ENCODE measurements at regions not wholly inside any gene's neighbourhood (a gene's known extent, or its start where the extent isn't known, plus 50 kb on each side); places are given as distances from the start of the nearest gene placed in this dataset.

GRCh38 chr2:36262581-36262980, 93.0 kb upstream of the CRIM1 start:
- no peak for DNase-seq (ENCODE audit: low spot score)
- TF ChIP-seq TAF1 (conservative IDR thresholded peaks at IDR 0.05) (no peak), RAD21 (IDR thresholded peaks at IDR 0.05) (no peak), JUND (IDR thresholded peaks at IDR 0.05) (no peak), RXRA (IDR thresholded peaks at IDR 0.05) (no peak), ZBTB33 (IDR thresholded peaks at IDR 0.05) (no peak), GABPA (IDR thresholded peaks at IDR 0.05 in 1 of 2, conservative IDR thresholded peaks at IDR 0.05 in 1 of 2) (no peak), FOXA1 (IDR thresholded peaks at IDR 0.05) (no peak), FOXA2 (IDR thresholded peaks at IDR 0.05) (no peak), YY1 (IDR thresholded peaks at IDR 0.05) (no peak), SP1 (IDR thresholded peaks at IDR 0.05) (no peak), CTCF (IDR thresholded peaks at IDR 0.05; ENCODE audit: low read depth, low read length, missing input control) (no peak), MAX (IDR thresholded peaks at IDR 0.05) (no peak), HNF4A (conservative IDR thresholded peaks at IDR 0.05) (no peak), EGR1 (IDR thresholded peaks at IDR 0.05; ENCODE audit: low read depth in 2 of 2) (no peak), ATF3 (IDR thresholded peaks at IDR 0.05) (no peak), HNF4G (IDR thresholded peaks at IDR 0.05) (no peak), REST (IDR thresholded peaks at IDR 0.05) (no peak), NR2F2 (IDR thresholded peaks at IDR 0.05) (no peak)
- Histone ChIP-seq H3K4me3 (ENCODE audit: low read depth in 1 of 3, low read length in 3 of 3) (no peak overlapping the region), H3K36me3 (ENCODE audit: control insufficient read depth in 4 of 4, insufficient read depth in 3 of 4, low read depth in 1 of 4, low read length in 3 of 4) (no peaks in the 10 kb centered on the region), H3K27me3 (ENCODE audit: control insufficient read depth in 4 of 4, insufficient read depth in 4 of 4, low read length in 3 of 4) (no peaks in the 10 kb centered on the region), H3K9me3 (ENCODE audit: control insufficient read depth in 4 of 4, low read length in 3 of 4) (no peaks in the 10 kb centered on the region), H3K27ac (ENCODE audit: low read depth in 1 of 2, low read length in 2 of 2) (no peak overlapping the region), H3K4me1 (ENCODE audit: control insufficient read depth in 4 of 4, insufficient read depth in 4 of 4, low read length in 3 of 4) (no peaks in the 10 kb centered on the region), H3K9ac (ENCODE audit: low read depth in 1 of 2, low read length in 2 of 2) (no peak overlapping the region)
- WGBS = 72% methylated on average over 1 of the region's 1 CpG
